Loucy (cell line): ENCODE measurements at regions not wholly inside any gene's neighbourhood (a gene's known extent, or its start where the extent isn't known, plus 50 kb on each side); places are given as distances from the start of the nearest gene placed in this dataset.

Experiments
- H2AFZ ChIP-seq: fragments of 200-600 bp; sonication (generic); 2 replicates; pipeline ENCODE4 v1.6.0; 2016; ENCODE audit warnings: antibody characterized with exemption, mild to moderate bottlenecking, low read length, moderate library complexity
- H3F3A ChIP-seq: fragments of 200-600 bp; 2 replicates; pipeline ENCODE4 v1.6.0; 2016; ENCODE audit warnings: antibody characterized with exemption, low read depth, mild to moderate bottlenecking
- H3K27me3 ChIP-seq: fragments of 200-600 bp; sonication (generic); 2 replicates; pipeline ENCODE4 v1.6.1; 2014; ENCODE audit warnings: low read length, mild to moderate bottlenecking; ENCODE audit not compliant: insufficient read depth, poor library complexity, severe bottlenecking
- H3K36me3 ChIP-seq: fragments of 200-600 bp; sonication (generic); 2 replicates; pipeline ENCODE4 v1.6.1; 2016; ENCODE audit warnings: low read length; ENCODE audit not compliant: insufficient read depth
- H3K4me1 ChIP-seq: fragments of 200-600 bp; sonication (generic); 2 replicates; pipeline ENCODE4 v1.5.1; 2014; ENCODE audit warnings: low read length, mild to moderate bottlenecking; ENCODE audit not compliant: insufficient read depth, poor library complexity, severe bottlenecking
- H3K4me2 ChIP-seq: fragments of 200-600 bp; sonication (generic); 2 replicates; pipeline ENCODE4 v1.6.0; 2014; ENCODE audit warnings: antibody characterized with exemption, low read length, low read depth, mild to moderate bottlenecking; ENCODE audit not compliant: poor library complexity, severe bottlenecking
- H3K4me3 ChIP-seq: fragments of 200-600 bp; sonication (generic); 2 replicates; pipeline ENCODE4 v1.5.1; 2014; ENCODE audit warnings: low read length, mild to moderate bottlenecking, mixed read lengths; ENCODE audit not compliant: poor library complexity, severe bottlenecking
- H3K79me2 ChIP-seq: fragments of 200-600 bp; sonication (generic); 2 replicates; pipeline ENCODE4 v1.6.1; 2014; ENCODE audit warnings: low read length; ENCODE audit not compliant: insufficient read depth
- H3K9ac ChIP-seq: fragments of 200-600 bp; sonication (generic); 2 replicates; pipeline ENCODE4 v1.6.0; 2014; ENCODE audit warnings: mild to moderate bottlenecking, low read depth, low read length, moderate library complexity; ENCODE audit not compliant: poor library complexity, severe bottlenecking
- H3K9me2 ChIP-seq: fragments of 200-600 bp; sonication (generic); replicated peaks from 2 replicates; pipeline ENCODE4 v1.6.1; 2016; ENCODE audit warnings: low read depth, low read length, mixed read lengths
- H3K9me3 ChIP-seq: fragments of 200-600 bp; sonication (generic); 2 replicates; pipeline ENCODE4 v1.6.1; 2014; ENCODE audit warnings: mild to moderate bottlenecking, antibody characterized with exemption, low read length, low read depth; ENCODE audit not compliant: insufficient read depth
- H4K20me1 ChIP-seq: fragments of 200-600 bp; sonication (generic); 2 replicates; pipeline ENCODE4 v1.6.0; 2014; ENCODE audit warnings: antibody characterized with exemption, low read length, mild to moderate bottlenecking; ENCODE audit not compliant: insufficient read depth, poor library complexity, severe bottlenecking
- EZH2phosphoT487 ChIP-seq: fragments of 200-600 bp; IDR thresholded peaks from 2 replicates; pipeline ENCODE4 v1.6.1; 2018; ENCODE audit warnings: antibody characterized with exemption, mild to moderate bottlenecking, moderate library complexity, borderline replicate concordance
- TF ChIP-seq, protein P1 (sequence below): fragments of 200-600 bp; sonication (generic); conservative IDR thresholded peaks from 2 replicates; pipeline ENCODE4 v1.5.1; 2014; ENCODE audit warnings: mild to moderate bottlenecking, antibody characterized with exemption, low read length

DNA sequence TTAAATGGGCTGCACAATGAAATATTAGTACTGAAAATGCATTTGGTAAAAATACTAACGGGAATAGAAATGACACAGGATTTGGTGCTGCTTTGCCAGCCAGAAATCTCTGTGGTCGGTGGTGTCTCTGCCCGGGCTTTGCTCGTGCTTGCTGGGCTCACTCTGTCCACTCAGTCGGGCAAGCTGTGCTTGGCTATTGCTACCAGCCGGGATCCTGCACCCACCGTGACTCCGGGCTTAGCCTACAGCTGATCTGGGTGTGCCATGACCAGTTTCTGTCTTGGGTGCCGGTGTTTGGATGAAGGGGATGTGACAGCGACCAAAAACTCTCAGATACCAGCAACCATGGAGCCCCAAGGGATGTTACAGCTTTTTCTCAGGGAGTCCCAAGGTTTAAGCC, 487.7 kb downstream of the TECRL start:
- TF ChIP-seq, protein P1, sequence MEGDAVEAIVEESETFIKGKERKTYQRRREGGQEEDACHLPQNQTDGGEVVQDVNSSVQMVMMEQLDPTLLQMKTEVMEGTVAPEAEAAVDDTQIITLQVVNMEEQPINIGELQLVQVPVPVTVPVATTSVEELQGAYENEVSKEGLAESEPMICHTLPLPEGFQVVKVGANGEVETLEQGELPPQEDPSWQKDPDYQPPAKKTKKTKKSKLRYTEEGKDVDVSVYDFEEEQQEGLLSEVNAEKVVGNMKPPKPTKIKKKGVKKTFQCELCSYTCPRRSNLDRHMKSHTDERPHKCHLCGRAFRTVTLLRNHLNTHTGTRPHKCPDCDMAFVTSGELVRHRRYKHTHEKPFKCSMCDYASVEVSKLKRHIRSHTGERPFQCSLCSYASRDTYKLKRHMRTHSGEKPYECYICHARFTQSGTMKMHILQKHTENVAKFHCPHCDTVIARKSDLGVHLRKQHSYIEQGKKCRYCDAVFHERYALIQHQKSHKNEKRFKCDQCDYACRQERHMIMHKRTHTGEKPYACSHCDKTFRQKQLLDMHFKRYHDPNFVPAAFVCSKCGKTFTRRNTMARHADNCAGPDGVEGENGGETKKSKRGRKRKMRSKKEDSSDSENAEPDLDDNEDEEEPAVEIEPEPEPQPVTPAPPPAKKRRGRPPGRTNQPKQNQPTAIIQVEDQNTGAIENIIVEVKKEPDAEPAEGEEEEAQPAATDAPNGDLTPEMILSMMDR, result no peak
- TF ChIP-seq EZH2phosphoT487, result no peak
- Histone ChIP-seq H3K4me3 (no peak overlapping the region), H3F3A (no peaks in the 10 kb centered on the region), H3K27me3 (no peaks in the 10 kb centered on the region), H2AFZ (0 out of 2 replicates have a peak overlapping the region, but pooled peaks have one; percentile 36), H3K79me2 (no peaks in the 10 kb centered on the region), H3K9me2 (no peaks in the 10 kb centered on the region), H3K4me2 (no peak overlapping the region), H3K9me3 (no peaks in the 10 kb centered on the region), H3K4me1 (no peaks in the 10 kb centered on the region), H3K9ac (no peak overlapping the region), H3K36me3 (no peaks in the 10 kb centered on the region), H4K20me1 (no peaks in the 10 kb centered on the region)

DNA sequence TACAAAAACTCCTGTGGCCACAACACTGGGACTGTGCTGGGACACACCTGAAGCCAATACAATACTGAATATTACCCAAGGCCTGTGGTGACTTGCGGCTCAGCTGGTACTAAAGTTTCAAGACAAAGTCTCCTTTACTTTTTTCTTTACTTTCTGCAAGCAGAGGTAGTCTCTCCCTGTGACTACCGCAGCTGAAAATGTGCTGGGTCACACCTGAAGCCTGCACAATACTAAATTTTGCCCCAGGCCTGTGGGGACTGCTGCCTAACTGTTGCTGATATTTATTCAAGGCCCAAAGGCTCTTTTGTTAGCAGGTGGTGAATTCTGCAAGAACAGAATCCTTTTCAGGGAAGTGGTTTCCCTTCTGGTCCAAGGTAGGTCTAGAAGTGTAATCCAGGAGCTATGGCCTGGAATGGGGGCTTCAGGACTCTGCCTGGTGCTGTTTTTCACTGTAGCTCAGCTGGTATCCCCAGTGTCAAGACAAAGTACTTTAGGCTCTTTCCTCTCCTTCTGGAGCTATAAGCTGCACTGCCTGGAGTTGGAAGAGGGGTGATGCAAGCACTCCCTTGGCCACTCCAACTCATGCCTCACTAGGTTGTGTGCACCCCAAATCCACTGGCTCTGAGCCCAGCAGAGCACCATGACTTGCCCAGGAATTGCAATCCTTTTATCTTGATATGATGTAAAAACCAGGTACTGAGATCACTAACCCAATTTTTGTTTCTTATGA, 489.4 kb downstream of the TECRL start:
- no peak for TF ChIP-seq EZH2phosphoT487
- TF ChIP-seq, protein P1, result no peak

DNA sequence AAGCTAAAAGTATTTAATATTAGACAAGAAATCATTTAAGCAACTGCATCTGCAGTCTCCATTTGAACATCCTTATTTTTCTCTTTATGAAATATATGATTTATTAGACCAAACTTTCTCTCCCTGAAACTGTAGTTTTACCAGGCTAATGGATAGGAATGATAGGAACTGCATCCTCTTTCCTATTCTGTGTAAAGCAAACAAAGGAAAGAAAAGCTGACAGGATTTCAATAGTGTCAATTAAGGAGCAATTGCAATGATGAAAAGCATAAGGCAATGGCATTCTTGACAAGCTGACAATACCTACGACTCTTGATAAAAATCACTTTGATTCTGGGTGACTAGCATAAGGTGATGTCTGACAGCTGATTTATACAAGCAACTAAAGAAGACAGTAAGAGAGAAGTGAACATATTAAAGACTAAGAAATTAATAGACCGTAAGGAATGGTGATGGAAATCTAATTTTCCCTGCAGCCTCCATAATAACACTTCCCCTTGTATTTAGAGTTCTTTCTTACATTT, 502.5 kb downstream of the TECRL start:
- no peaks in the 10 kb centered on the region for H3K27me3 ChIP-seq
- no peak overlapping the region for H3K4me2 ChIP-seq
- no peak for TF ChIP-seq EZH2phosphoT487
- TF ChIP-seq, protein P1, result no peak

More for the DNA sequence above, 489.4 kb downstream of the TECRL start:
- Histone ChIP-seq H3K36me3 (no peaks in the 10 kb centered on the region), H3K4me1 (no peaks in the 10 kb centered on the region), H3K9me3 (no peaks in the 10 kb centered on the region), H2AFZ (no peak overlapping the region), H3F3A (no peaks in the 10 kb centered on the region), H3K9ac (no peak overlapping the region), H4K20me1 (no peaks in the 10 kb centered on the region), H3K9me2 (no peaks in the 10 kb centered on the region), H3K79me2 (no peaks in the 10 kb centered on the region), H3K4me2 (no peak overlapping the region), H3K27me3 (no peaks in the 10 kb centered on the region), H3K4me3 (no peak overlapping the region)

More for the DNA sequence above, 502.5 kb downstream of the TECRL start:
- H4K20me1 ChIP-seq, result no peaks in the 10 kb centered on the region
- no peaks in the 10 kb centered on the region for H3K4me1 ChIP-seq
- no peaks in the 10 kb centered on the region for H3K79me2 ChIP-seq
- no peak overlapping the region for H2AFZ ChIP-seq
- H3F3A ChIP-seq, result no peaks in the 10 kb centered on the region
- no peak overlapping the region for H3K9ac ChIP-seq
- no peaks in the 10 kb centered on the region for H3K36me3 ChIP-seq
- H3K4me3 ChIP-seq, result no peak overlapping the region
- H3K9me2 ChIP-seq, result 0 out of 2 replicates have a peak, but pooled peaks cover 3% of the 10 kb centered on the region
- H3K9me3 ChIP-seq, result no peaks in the 10 kb centered on the region
